SU-DHL-6 (cell line): ENCODE measurements at regions not wholly inside any gene's neighbourhood (a gene's known extent, or its start where the extent isn't known, plus 50 kb on each side); places are given as distances from the start of the nearest gene placed in this dataset.

ENCODE experiments used
- EZH2phosphoT487 ChIP-seq: fragments of 200-600 bp; sonication (generic), shearing (Covaris generic); conservative IDR thresholded peaks from 2 replicates; pipeline ENCODE4 v1.6.1; 2018; ENCODE audit warnings: mild to moderate bottlenecking, antibody characterized with exemption, low read length, moderate library complexity, mixed read lengths
- TF ChIP-seq, protein P1 (sequence below): fragments of 200-600 bp; sonication (generic); IDR thresholded peaks from one replicate; pipeline ENCODE4 v1.5.1; 2017; ENCODE audit warnings: antibody characterized with exemption, mild to moderate bottlenecking, low read length, moderate library complexity; ENCODE audit not compliant: insufficient read depth, poor library complexity, severe bottlenecking

DNA sequence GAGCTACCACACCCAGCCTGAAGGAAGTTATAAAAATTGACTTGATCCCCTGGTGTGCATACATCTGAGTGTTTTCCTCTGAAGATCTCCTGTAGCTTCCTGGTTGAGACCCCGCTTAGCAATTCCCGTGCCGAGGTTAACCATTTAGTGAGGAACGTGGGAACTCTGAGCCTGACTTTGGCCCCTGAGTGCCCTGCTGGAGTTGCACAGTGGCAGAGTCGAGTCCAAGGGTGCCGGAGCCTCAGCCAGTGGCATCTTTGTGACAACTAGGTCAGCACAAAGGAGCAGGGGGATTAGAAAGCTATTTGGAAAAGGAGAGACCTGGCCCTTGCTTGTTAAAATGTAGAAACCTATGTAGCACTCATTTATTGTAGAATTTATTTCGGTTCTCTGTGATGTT, 561.2 kb upstream of the SALL3 start:
- TF ChIP-seq, protein P1, sequence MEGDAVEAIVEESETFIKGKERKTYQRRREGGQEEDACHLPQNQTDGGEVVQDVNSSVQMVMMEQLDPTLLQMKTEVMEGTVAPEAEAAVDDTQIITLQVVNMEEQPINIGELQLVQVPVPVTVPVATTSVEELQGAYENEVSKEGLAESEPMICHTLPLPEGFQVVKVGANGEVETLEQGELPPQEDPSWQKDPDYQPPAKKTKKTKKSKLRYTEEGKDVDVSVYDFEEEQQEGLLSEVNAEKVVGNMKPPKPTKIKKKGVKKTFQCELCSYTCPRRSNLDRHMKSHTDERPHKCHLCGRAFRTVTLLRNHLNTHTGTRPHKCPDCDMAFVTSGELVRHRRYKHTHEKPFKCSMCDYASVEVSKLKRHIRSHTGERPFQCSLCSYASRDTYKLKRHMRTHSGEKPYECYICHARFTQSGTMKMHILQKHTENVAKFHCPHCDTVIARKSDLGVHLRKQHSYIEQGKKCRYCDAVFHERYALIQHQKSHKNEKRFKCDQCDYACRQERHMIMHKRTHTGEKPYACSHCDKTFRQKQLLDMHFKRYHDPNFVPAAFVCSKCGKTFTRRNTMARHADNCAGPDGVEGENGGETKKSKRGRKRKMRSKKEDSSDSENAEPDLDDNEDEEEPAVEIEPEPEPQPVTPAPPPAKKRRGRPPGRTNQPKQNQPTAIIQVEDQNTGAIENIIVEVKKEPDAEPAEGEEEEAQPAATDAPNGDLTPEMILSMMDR, result no peak
- no peak for TF ChIP-seq EZH2phosphoT487
